GM19438 (cell line): ENCODE measurements at regions not wholly inside any gene's neighbourhood (a gene's known extent, or its start where the extent isn't known, plus 50 kb on each side); places are given as distances from the start of the nearest gene placed in this dataset.
"Not testable (repeated sequence)": the region's sequence is repeated elsewhere in the genome, so short reads cannot be mapped to it uniquely, and the experiment has no call there.

ENCODE experiments used
- ATAC-seq: cut with Tn5 transposase; IDR thresholded peaks from one replicate; pipeline ENCODE4 v1.9.1; 2021; ENCODE audit warnings: low read depth; ENCODE audit not compliant: unreplicated experiment

- no peak for ATAC-seq
Observed at GRCh38 chr2:228373191-228373590, 191.7 kb upstream of the SPHKAP start.

GRCh38 chr2:228372212-228372611, 190.7 kb upstream of the SPHKAP start:
- no peak for ATAC-seq

GRCh38 chr2:228369400-228370031, 188.0 kb upstream of the SPHKAP start:
- no peak for ATAC-seq

GRCh38 chr2:228367356-228367755, 185.9 kb upstream of the SPHKAP start:
- no peak for ATAC-seq

GRCh38 chr2:228359473-228359872, 178.0 kb upstream of the SPHKAP start:
- ATAC-seq, result no peak

- ATAC-seq, result no peak
Observed at GRCh38 chr2:228355897-228356296, 174.4 kb upstream of the SPHKAP start.

- ATAC-seq, result not testable (repeated sequence)
Observed at GRCh38 chr2:228352980-228353379, 171.5 kb upstream of the SPHKAP start.

- no peak for ATAC-seq
Observed at GRCh38 chr2:228352048-228352447, 170.6 kb upstream of the SPHKAP start.

GRCh38 chr2:228348516-228349064, 167.1 kb upstream of the SPHKAP start:
- ATAC-seq, result no peak

- no peak for ATAC-seq
Observed at GRCh38 chr2:228344531-228344930, 163.0 kb upstream of the SPHKAP start.

- ATAC-seq, result no peak
Observed at GRCh38 chr2:228339525-228339924, 158.0 kb upstream of the SPHKAP start.

GRCh38 chr2:228334180-228334579, 152.7 kb upstream of the SPHKAP start:
- ATAC-seq, result no peak

GRCh38 chr2:228329282-228329681, 147.8 kb upstream of the SPHKAP start:
- ATAC-seq, result no peak

GRCh38 chr2:228321015-228321414, 139.5 kb upstream of the SPHKAP start:
- no peak for ATAC-seq

GRCh38 chr2:228318218-228318617, 136.7 kb upstream of the SPHKAP start:
- ATAC-seq, result no peak

- ATAC-seq, result no peak
Observed at GRCh38 chr2:228312172-228312571, 130.7 kb upstream of the SPHKAP start.

- no peak for ATAC-seq
Observed at GRCh38 chr2:228303960-228304359, 122.5 kb upstream of the SPHKAP start.

- ATAC-seq, result no peak
Observed at GRCh38 chr2:228283491-228284171, 102.1 kb upstream of the SPHKAP start.

- ATAC-seq, result no peak
Observed at GRCh38 chr2:228282376-228282775, 100.9 kb upstream of the SPHKAP start.

- no peak for ATAC-seq
Observed at GRCh38 chr2:228273159-228273558, 91.7 kb upstream of the SPHKAP start.

- ATAC-seq, result no peak
Observed at GRCh38 chr2:228269351-228269750, 87.9 kb upstream of the SPHKAP start.

GRCh38 chr2:228268756-228269155, 87.3 kb upstream of the SPHKAP start:
- ATAC-seq, result no peak
